ENCODE measurements at regions not wholly inside any gene's neighbourhood (a gene's known extent, or its start where the extent isn't known, plus 50 kb on each side); places are given as distances from the start of the nearest gene placed in this dataset.

DNA sequence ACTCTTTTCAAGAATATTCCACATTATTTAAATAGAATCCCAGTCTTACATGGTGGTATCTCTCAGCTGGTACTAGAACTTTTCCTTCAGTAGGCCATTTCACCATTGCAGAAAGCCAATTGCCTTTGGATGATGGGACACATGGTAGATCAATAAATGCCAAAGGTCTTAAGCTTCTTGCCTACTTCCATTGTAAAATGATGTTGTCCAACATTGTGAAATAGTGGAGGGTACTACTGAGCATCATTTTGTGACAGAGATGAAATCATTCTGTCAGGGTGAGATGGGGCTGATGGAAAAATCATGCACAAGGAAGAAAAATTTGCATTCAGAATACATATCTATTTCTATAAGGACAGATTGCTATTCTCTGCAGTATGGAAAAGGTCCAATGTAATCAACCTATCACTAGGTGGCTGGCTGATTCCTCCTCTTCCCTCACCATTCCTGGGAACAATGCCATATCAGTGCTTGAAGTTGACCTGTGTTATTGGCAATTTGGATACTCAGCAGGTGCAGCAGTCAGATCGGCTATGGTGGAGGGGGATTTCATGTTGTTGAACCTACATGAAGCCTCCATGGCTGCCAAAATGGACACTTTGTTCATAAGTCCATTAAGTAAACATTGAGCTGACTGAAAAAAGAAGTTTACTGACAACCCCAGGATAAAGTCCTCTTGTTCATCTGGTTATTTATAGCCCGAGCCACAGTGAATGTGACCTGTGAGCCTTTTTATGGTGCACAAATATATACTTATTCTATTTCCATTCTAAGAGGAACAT lies 596.9 kb upstream of the ARPP21 start (continued):
- TF ChIP-seq, protein P1, sequence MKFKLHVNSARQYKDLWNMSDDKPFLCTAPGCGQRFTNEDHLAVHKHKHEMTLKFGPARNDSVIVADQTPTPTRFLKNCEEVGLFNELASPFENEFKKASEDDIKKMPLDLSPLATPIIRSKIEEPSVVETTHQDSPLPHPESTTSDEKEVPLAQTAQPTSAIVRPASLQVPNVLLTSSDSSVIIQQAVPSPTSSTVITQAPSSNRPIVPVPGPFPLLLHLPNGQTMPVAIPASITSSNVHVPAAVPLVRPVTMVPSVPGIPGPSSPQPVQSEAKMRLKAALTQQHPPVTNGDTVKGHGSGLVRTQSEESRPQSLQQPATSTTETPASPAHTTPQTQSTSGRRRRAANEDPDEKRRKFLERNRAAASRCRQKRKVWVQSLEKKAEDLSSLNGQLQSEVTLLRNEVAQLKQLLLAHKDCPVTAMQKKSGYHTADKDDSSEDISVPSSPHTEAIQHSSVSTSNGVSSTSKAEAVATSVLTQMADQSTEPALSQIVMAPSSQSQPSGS (CRISPR knock-in tag; IDR thresholded peaks at IDR 0.05; ENCODE audit: borderline replicate concordance, low read depth), result no peak
- no peak for TF ChIP-seq JUN (CRISPR knock-in tag; IDR thresholded peaks at IDR 0.05)

DNA sequence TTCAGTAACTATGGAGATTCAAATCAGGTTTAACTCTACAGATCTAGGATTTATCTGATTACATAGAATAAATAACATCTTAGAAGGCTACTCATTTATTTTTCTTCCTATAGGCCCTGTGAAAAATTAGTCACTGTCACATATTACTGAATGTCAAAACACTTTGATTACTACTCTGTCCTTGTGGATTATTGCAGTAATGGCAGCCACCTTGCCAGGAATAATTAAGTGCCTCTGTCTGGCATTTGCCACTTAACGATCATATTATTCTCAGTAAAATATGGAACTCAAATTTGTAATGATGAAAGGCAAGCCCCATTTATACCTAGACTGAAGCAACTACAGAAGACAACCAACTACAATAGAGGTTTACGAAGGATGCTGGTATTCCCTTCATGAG lies 596.3 kb upstream of the ARPP21 start:
- DNase-seq (ENCODE audit: low spot score), result no peak
- Mint-ChIP-seq H3K4me3 (no peak overlapping the region), H3K9me3 (no peaks in the 10 kb centered on the region), H3K27ac (no peak overlapping the region), H3K36me3 (no peaks in the 10 kb centered on the region), H3K27me3 (ENCODE audit: low read depth) (no peaks in the 10 kb centered on the region), H3K4me1 (peaks cover 3% of the 10 kb centered on the region; the same call in 1 of the 2 replicates)
- ChIA-PET POLR2A (no interaction called here), CTCF (no interaction called here)
- TF ChIP-seq RELA (CRISPR knock-in tag; IDR thresholded peaks at IDR 0.05; ENCODE audit: borderline replicate concordance) (no peak), JAZF1 (CRISPR knock-in tag; IDR thresholded peaks at IDR 0.05) (no peak), KAT7 (CRISPR knock-in tag; IDR thresholded peaks at IDR 0.05; ENCODE audit: borderline replicate concordance) (no peak), SMAD4 (CRISPR knock-in tag; IDR thresholded peaks at IDR 0.05) (no peak), ZNF396 (CRISPR knock-in tag; IDR thresholded peaks at IDR 0.05; ENCODE audit: borderline replicate concordance) (no peak), NFE2L1 (CRISPR knock-in tag; IDR thresholded peaks at IDR 0.05) (no peak), TCF7 (CRISPR knock-in tag; IDR thresholded peaks at IDR 0.05; ENCODE audit: low read depth) (no peak), ZNF317 (CRISPR knock-in tag; IDR thresholded peaks at IDR 0.05; ENCODE audit: borderline replicate concordance, low read depth) (no peak), ESRRA (CRISPR knock-in tag; IDR thresholded peaks at IDR 0.05; ENCODE audit: borderline replicate concordance) (no peak), NFATC4 (CRISPR knock-in tag; IDR thresholded peaks at IDR 0.05) (no peak), GABPB1 (CRISPR knock-in tag; IDR thresholded peaks at IDR 0.05) (no peak), HMGA2 (CRISPR knock-in tag; IDR thresholded peaks at IDR 0.05) (no peak), SOX15 (CRISPR knock-in tag; IDR thresholded peaks at IDR 0.05) (no peak)
- TF ChIP-seq, protein P2, sequence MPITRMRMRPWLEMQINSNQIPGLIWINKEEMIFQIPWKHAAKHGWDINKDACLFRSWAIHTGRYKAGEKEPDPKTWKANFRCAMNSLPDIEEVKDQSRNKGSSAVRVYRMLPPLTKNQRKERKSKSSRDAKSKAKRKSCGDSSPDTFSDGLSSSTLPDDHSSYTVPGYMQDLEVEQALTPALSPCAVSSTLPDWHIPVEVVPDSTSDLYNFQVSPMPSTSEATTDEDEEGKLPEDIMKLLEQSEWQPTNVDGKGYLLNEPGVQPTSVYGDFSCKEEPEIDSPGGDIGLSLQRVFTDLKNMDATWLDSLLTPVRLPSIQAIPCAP (CRISPR knock-in tag; IDR thresholded peaks at IDR 0.05), result no peak
- TF ChIP-seq, protein P3, sequence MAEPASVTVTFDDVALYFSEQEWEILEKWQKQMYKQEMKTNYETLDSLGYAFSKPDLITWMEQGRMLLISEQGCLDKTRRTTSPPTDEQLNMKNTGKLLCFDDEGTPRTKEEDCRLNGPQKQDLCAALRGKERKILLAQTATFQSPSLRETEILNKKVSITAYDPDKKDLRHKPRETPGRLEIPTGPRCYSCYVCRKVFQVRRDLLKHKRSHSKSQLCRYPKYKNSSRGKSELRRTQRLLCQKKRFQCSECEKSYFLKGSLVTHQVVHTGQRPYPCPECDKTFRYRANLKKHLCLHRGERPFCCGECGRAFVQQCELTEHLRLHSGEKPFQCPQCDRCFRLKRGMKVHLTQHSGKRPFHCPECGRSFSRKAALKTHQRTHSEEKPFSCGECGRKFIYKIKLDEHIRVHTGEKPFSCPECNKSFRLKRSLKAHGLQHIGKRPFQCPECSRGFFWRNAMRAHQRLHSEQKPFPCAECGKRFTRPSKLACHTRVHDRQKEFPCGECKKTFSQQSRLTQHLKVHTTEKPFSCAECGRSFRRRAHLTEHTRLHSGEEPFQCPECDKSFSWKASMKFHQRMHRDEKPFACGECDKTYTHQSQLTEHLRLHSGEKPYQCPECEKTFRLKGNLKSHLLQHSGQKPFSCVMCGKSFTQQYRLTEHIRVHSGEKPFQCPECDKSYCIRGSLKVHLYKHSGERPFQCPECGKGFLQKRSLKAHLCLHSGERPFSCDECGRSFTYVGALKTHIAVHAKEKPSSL (CRISPR knock-in tag; conservative IDR thresholded peaks at IDR 0.05), result no peak
- TF ChIP-seq, protein P4, sequence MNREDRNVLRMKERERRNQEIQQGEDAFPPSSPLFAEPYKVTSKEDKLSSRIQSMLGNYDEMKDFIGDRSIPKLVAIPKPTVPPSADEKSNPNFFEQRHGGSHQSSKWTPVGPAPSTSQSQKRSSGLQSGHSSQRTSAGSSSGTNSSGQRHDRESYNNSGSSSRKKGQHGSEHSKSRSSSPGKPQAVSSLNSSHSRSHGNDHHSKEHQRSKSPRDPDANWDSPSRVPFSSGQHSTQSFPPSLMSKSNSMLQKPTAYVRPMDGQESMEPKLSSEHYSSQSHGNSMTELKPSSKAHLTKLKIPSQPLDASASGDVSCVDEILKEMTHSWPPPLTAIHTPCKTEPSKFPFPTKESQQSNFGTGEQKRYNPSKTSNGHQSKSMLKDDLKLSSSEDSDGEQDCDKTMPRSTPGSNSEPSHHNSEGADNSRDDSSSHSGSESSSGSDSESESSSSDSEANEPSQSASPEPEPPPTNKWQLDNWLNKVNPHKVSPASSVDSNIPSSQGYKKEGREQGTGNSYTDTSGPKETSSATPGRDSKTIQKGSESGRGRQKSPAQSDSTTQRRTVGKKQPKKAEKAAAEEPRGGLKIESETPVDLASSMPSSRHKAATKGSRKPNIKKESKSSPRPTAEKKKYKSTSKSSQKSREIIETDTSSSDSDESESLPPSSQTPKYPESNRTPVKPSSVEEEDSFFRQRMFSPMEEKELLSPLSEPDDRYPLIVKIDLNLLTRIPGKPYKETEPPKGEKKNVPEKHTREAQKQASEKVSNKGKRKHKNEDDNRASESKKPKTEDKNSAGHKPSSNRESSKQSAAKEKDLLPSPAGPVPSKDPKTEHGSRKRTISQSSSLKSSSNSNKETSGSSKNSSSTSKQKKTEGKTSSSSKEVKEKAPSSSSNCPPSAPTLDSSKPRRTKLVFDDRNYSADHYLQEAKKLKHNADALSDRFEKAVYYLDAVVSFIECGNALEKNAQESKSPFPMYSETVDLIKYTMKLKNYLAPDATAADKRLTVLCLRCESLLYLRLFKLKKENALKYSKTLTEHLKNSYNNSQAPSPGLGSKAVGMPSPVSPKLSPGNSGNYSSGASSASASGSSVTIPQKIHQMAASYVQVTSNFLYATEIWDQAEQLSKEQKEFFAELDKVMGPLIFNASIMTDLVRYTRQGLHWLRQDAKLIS (CRISPR knock-in tag; IDR thresholded peaks at IDR 0.05; ENCODE audit: borderline replicate concordance), result no peak
- no peak for ATAC-seq

All from WTC11 (cell line).